ENCODE measurements at regions not wholly inside any gene's neighbourhood (a gene's known extent, or its start where the extent isn't known, plus 50 kb on each side); places are given as distances from the start of the nearest gene placed in this dataset.

DNA sequence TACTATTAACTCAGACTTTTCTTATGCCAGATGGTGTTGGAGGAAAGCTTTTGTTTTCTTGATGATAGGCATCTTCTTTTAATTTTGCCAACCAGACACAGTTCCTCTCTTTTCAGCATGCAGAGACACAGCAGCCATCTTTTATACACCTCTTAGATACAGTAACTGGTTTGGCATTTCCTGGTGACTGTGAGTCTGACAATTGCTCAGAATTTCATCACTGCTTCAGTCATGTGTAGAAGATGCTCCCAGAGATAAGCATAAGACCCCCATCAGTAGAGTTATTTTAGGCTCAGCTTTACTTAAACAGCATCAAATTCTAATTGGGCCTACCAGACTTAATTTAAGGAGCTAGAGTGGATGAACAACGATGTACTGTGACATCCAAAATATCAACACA is 779.0 kb downstream of the SQOR start:
- TF ChIP-seq, protein P1, sequence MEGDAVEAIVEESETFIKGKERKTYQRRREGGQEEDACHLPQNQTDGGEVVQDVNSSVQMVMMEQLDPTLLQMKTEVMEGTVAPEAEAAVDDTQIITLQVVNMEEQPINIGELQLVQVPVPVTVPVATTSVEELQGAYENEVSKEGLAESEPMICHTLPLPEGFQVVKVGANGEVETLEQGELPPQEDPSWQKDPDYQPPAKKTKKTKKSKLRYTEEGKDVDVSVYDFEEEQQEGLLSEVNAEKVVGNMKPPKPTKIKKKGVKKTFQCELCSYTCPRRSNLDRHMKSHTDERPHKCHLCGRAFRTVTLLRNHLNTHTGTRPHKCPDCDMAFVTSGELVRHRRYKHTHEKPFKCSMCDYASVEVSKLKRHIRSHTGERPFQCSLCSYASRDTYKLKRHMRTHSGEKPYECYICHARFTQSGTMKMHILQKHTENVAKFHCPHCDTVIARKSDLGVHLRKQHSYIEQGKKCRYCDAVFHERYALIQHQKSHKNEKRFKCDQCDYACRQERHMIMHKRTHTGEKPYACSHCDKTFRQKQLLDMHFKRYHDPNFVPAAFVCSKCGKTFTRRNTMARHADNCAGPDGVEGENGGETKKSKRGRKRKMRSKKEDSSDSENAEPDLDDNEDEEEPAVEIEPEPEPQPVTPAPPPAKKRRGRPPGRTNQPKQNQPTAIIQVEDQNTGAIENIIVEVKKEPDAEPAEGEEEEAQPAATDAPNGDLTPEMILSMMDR (IDR thresholded peaks at IDR 0.05): no peak
- no peak for TF ChIP-seq POLR2A (IDR thresholded peaks at IDR 0.05)

All from thyroid gland (tissue), 4 donors.